ENCODE measurements at regions not wholly inside any gene's neighbourhood (a gene's known extent, or its start where the extent isn't known, plus 50 kb on each side); places are given as distances from the start of the nearest gene placed in this dataset.

- H3K9me3 Mint-ChIP-seq: peaks cover 8% of the 10 kb centered on the region
- DNase-seq (ENCODE audit: low spot score in 2 of 2): no peak
- H3K36me3 Mint-ChIP-seq: no peaks in the 10 kb centered on the region
- no peak overlapping the region for H3K4me3 Mint-ChIP-seq
- H3K4me1 Mint-ChIP-seq: no peaks in the 10 kb centered on the region
- ATAC-seq: no peak
- H3K27ac Mint-ChIP-seq: no peak overlapping the region
Measured at GRCh38 chr9:103702572-103702971, 391.5 kb upstream of the SMC2 start.

- H3K4me3 Mint-ChIP-seq: no peak overlapping the region
- no peak overlapping the region for H3K27ac Mint-ChIP-seq
- H3K36me3 Mint-ChIP-seq: no peaks in the 10 kb centered on the region
- no peaks in the 10 kb centered on the region for H3K4me1 Mint-ChIP-seq
- ATAC-seq (no peak), DNase-seq (ENCODE audit: low spot score in 2 of 2) (no peak)
- H3K9me3 Mint-ChIP-seq: no peaks in the 10 kb centered on the region
Measured at GRCh38 chr9:103707181-103707580, 386.9 kb upstream of the SMC2 start.

GRCh38 chr9:103709366-103709765, 384.7 kb upstream of the SMC2 start:
- ATAC-seq: no peak
- Mint-ChIP-seq H3K4me1 (no peaks in the 10 kb centered on the region), H3K27ac (no peak overlapping the region), H3K36me3 (no peaks in the 10 kb centered on the region), H3K4me3 (no peak overlapping the region), H3K9me3 (no peaks in the 10 kb centered on the region)
- DNase-seq (ENCODE audit: low spot score in 2 of 2): no peak

GRCh38 chr9:103713631-103714030, 380.5 kb upstream of the SMC2 start:
- Mint-ChIP-seq H3K4me3 (no peak overlapping the region), H3K9me3 (no peaks in the 10 kb centered on the region), H3K36me3 (no peaks in the 10 kb centered on the region), H3K4me1 (no peaks in the 10 kb centered on the region), H3K27ac (no peak overlapping the region)
- DNase-seq (ENCODE audit: low spot score in 2 of 2): no peak
- no peak for ATAC-seq

- Mint-ChIP-seq H3K4me3 (no peak overlapping the region), H3K9me3 (peaks cover 4% of the 10 kb centered on the region), H3K36me3 (no peaks in the 10 kb centered on the region), H3K4me1 (no peaks in the 10 kb centered on the region), H3K27ac (no peak overlapping the region)
- DNase-seq (ENCODE audit: low spot score in 2 of 2): no peak
- ATAC-seq: no peak
Measured at GRCh38 chr9:103714992-103715391, 379.1 kb upstream of the SMC2 start.

- peaks cover 16% of the 10 kb centered on the region for H3K9me3 Mint-ChIP-seq
- ATAC-seq: no peak
- H3K36me3 Mint-ChIP-seq: no peaks in the 10 kb centered on the region
- no peak overlapping the region for H3K4me3 Mint-ChIP-seq
- DNase-seq (ENCODE audit: low spot score in 2 of 2): no peak
- H3K27ac Mint-ChIP-seq: no peak overlapping the region
- H3K4me1 Mint-ChIP-seq: no peaks in the 10 kb centered on the region
Measured at GRCh38 chr9:103721056-103721455, 373.1 kb upstream of the SMC2 start.

- ATAC-seq (no peak), DNase-seq (ENCODE audit: low spot score in 2 of 2) (no peak)
- H3K4me3 Mint-ChIP-seq: no peak overlapping the region
- peaks cover 18% of the 10 kb centered on the region for H3K9me3 Mint-ChIP-seq
- no peak overlapping the region for H3K27ac Mint-ChIP-seq
- H3K36me3 Mint-ChIP-seq: no peaks in the 10 kb centered on the region
- H3K4me1 Mint-ChIP-seq: no peaks in the 10 kb centered on the region
Measured at GRCh38 chr9:103730866-103731265, 363.2 kb upstream of the SMC2 start.

GRCh38 chr9:103731541-103731940, 362.6 kb upstream of the SMC2 start:
- DNase-seq (ENCODE audit: low spot score in 2 of 2): no peak

GRCh38 chr9:103734471-103734870, 359.6 kb upstream of the SMC2 start:
- Mint-ChIP-seq H3K36me3 (no peaks in the 10 kb centered on the region), H3K4me3 (no peak overlapping the region), H3K27ac (no peak overlapping the region), H3K4me1 (no peaks in the 10 kb centered on the region), H3K9me3 (peaks cover 8% of the 10 kb centered on the region)
- no peak for ATAC-seq
- DNase-seq (ENCODE audit: low spot score in 2 of 2): no peak

More at GRCh38 chr9:103731541-103731940, 362.6 kb upstream of the SMC2 start:
- H3K27ac Mint-ChIP-seq: no peak overlapping the region
- no peak overlapping the region for H3K4me3 Mint-ChIP-seq
- ATAC-seq: no peak
- H3K36me3 Mint-ChIP-seq: no peaks in the 10 kb centered on the region
- H3K9me3 Mint-ChIP-seq: peaks cover 18% of the 10 kb centered on the region
- H3K4me1 Mint-ChIP-seq: no peaks in the 10 kb centered on the region

- H3K27ac Mint-ChIP-seq: no peak overlapping the region
- ATAC-seq: no peak
- no peaks in the 10 kb centered on the region for H3K36me3 Mint-ChIP-seq
- no peaks in the 10 kb centered on the region for H3K4me1 Mint-ChIP-seq
- H3K4me3 Mint-ChIP-seq: no peak overlapping the region
- no peak for DNase-seq (ENCODE audit: low spot score in 2 of 2)
- H3K9me3 Mint-ChIP-seq: peaks cover 2% of the 10 kb centered on the region
Measured at GRCh38 chr9:103755441-103755840, 338.7 kb upstream of the SMC2 start.

- H3K4me1 Mint-ChIP-seq: no peaks in the 10 kb centered on the region
- H3K27ac Mint-ChIP-seq: no peak overlapping the region
- ATAC-seq: no peak
- no peak overlapping the region for H3K4me3 Mint-ChIP-seq
- H3K36me3 Mint-ChIP-seq: no peaks in the 10 kb centered on the region
- H3K9me3 Mint-ChIP-seq: peaks cover 2% of the 10 kb centered on the region
- DNase-seq (ENCODE audit: low spot score in 2 of 2): no peak
Measured at GRCh38 chr9:103755986-103756385, 338.1 kb upstream of the SMC2 start.

- no peak for DNase-seq (ENCODE audit: low spot score in 2 of 2)
- Mint-ChIP-seq H3K27ac (no peak overlapping the region), H3K9me3 (peaks cover 2% of the 10 kb centered on the region), H3K4me3 (no peak overlapping the region), H3K4me1 (no peaks in the 10 kb centered on the region), H3K36me3 (no peaks in the 10 kb centered on the region)
- ATAC-seq: peak; percentile 16
Measured at GRCh38 chr9:103757062-103757461, 337.0 kb upstream of the SMC2 start.

- H3K4me3 Mint-ChIP-seq: no peak overlapping the region
- ATAC-seq (no peak), DNase-seq (ENCODE audit: low spot score in 2 of 2) (no peak)
- peaks cover 2% of the 10 kb centered on the region for H3K9me3 Mint-ChIP-seq
- no peak overlapping the region for H3K27ac Mint-ChIP-seq
- H3K4me1 Mint-ChIP-seq: no peaks in the 10 kb centered on the region
- H3K36me3 Mint-ChIP-seq: no peaks in the 10 kb centered on the region
Measured at GRCh38 chr9:103761466-103761865, 332.6 kb upstream of the SMC2 start.

GRCh38 chr9:103789686-103790085, 304.4 kb upstream of the SMC2 start:
- no peaks in the 10 kb centered on the region for H3K4me1 Mint-ChIP-seq
- H3K36me3 Mint-ChIP-seq: no peaks in the 10 kb centered on the region
- no peak overlapping the region for H3K4me3 Mint-ChIP-seq
- H3K27ac Mint-ChIP-seq: no peak overlapping the region
- ATAC-seq (peak; percentile 52), DNase-seq (ENCODE audit: low spot score in 2 of 2) (no peak)
- no peaks in the 10 kb centered on the region for H3K9me3 Mint-ChIP-seq

- DNase-seq (ENCODE audit: low spot score in 2 of 2): no peak
- Mint-ChIP-seq H3K27ac (no peak overlapping the region), H3K4me3 (no peak overlapping the region), H3K36me3 (no peaks in the 10 kb centered on the region), H3K4me1 (no peaks in the 10 kb centered on the region), H3K9me3 (peaks cover 3% of the 10 kb centered on the region)
- ATAC-seq: peak; percentile 95
Measured at GRCh38 chr9:103798620-103799019, 295.5 kb upstream of the SMC2 start.

- no peaks in the 10 kb centered on the region for H3K4me1 Mint-ChIP-seq
- H3K4me3 Mint-ChIP-seq: no peak overlapping the region
- peaks cover 3% of the 10 kb centered on the region for H3K9me3 Mint-ChIP-seq
- no peaks in the 10 kb centered on the region for H3K36me3 Mint-ChIP-seq
- H3K27ac Mint-ChIP-seq: no peak overlapping the region
- ATAC-seq: no peak
- no peak for DNase-seq (ENCODE audit: low spot score in 2 of 2)
Measured at GRCh38 chr9:103799959-103800358, 294.1 kb upstream of the SMC2 start.

- Mint-ChIP-seq H3K9me3 (peaks cover 6% of the 10 kb centered on the region), H3K27ac (no peak overlapping the region), H3K4me1 (no peaks in the 10 kb centered on the region), H3K4me3 (no peak overlapping the region), H3K36me3 (no peaks in the 10 kb centered on the region)
- no peak for ATAC-seq
- DNase-seq (ENCODE audit: low spot score in 2 of 2): no peak
Measured at GRCh38 chr9:103802068-103802467, 292.0 kb upstream of the SMC2 start.
